ENCODE measurements at regions not wholly inside any gene's neighbourhood (a gene's known extent, or its start where the extent isn't known, plus 50 kb on each side); places are given as distances from the start of the nearest gene placed in this dataset.
"Not testable (repeated sequence)": the region's sequence is repeated elsewhere in the genome, so short reads cannot be mapped to it uniquely, and the experiment has no call there.

DNA sequence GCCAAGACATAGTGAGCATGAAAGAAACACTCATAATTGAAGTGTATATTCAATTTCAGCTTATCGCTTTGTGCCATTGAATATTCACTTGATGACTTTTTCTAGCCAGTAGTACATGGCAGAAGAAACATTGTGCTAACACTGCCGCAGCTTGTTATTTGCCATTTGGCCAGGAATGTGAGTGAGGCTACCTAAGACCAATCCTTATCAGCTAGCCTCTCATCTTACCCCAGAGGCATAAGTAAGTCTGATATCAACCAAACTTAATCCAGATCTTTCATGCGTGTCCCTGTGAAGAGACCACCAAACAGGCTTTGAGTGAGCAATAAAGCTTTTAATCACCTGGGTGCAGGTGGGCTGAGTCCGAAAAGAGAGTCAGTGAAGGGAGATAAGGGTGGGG lies 586.0 kb upstream of the MBL2 start:
- Histone ChIP-seq H3K27me3 (ENCODE audit: control insufficient read depth in 1 of 2, insufficient read depth in 2 of 2, low read length in 2 of 2) (no peaks in the 10 kb centered on the region), H3K4me3 (ENCODE audit: low read length in 2 of 2) (no peak overlapping the region), H3K9ac (ENCODE audit: low read length in 2 of 2) (no peak overlapping the region), H3K27ac (ENCODE audit: low read length) (no peak overlapping the region), H3K9me3 (ENCODE audit: control insufficient read depth in 2 of 2, low read length in 2 of 2) (no peaks in the 10 kb centered on the region), H3K4me1 (ENCODE audit: control insufficient read depth, insufficient read depth, low read length) (no peaks in the 10 kb centered on the region), H3K36me3 (ENCODE audit: control insufficient read depth in 2 of 2, insufficient read depth in 2 of 2, low read length in 2 of 2) (no peaks in the 10 kb centered on the region)

DNA sequence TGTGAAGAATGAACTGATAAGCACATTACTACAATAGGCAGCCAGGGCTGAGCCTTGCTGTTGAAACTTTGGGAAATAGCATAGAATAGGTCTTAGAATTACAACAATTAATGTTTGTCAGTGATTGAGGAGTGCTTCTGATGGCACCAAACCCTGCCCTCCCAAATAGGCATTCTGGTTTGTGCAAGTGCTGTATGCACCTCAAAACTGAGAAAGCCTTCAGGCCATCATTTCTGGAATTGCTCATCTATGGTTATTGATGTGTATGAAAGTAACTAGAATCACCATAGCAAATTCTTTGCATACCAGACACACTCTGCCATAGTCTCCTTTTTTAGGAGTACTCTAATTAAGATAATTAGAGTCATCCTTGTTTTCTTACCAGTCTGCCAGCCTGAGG lies 585.0 kb upstream of the MBL2 start:
- no peaks in the 10 kb centered on the region for H3K9me3 ChIP-seq (ENCODE audit: control insufficient read depth in 2 of 2, low read length in 2 of 2)
- H3K27me3 ChIP-seq (ENCODE audit: control insufficient read depth in 1 of 2, insufficient read depth in 2 of 2, low read length in 2 of 2): no peaks in the 10 kb centered on the region
- no peak overlapping the region for H3K27ac ChIP-seq (ENCODE audit: low read length)
- no peaks in the 10 kb centered on the region for H3K36me3 ChIP-seq (ENCODE audit: control insufficient read depth in 2 of 2, insufficient read depth in 2 of 2, low read length in 2 of 2)
- H3K4me3 ChIP-seq (ENCODE audit: low read length in 2 of 2): no peak overlapping the region
- no peaks in the 10 kb centered on the region for H3K4me1 ChIP-seq (ENCODE audit: control insufficient read depth, insufficient read depth, low read length)
- no peak overlapping the region for H3K9ac ChIP-seq (ENCODE audit: low read length in 2 of 2)

DNA sequence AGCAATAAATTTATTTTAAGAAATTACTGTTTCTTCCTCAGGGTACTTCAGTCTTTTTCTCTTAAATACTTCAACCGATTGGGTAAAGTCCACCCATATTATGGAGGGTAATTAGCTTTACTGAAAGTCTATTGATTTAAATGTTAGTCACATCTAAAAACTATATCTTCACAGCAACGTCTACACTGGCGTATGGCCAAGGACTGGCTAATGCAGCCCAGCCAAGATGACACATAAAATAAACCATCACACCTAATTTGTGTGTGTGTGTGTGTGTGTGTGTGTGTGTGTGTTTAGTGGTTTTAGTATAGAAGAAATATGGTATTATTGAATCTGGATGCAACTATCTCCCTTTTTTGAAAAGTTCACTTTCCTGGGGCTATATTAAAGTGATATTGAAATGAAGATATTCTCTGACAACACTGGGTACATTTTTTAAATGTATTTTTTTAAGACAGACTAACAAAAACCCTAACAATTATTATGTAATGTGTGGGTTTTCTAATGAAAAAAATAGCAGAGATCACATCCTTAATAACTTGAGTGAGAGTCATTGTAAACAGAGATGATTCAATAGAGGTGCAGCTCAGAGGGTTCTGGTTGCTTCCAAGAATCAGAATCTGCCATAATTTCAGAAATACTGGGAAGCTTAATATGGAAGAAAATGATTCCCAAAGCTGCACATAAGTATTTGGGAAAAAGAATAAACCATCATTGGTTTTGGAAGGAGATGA lies 584.2 kb upstream of the MBL2 start:
- Histone ChIP-seq H3K9me3 (ENCODE audit: control insufficient read depth in 2 of 2, low read length in 2 of 2) (no peaks in the 10 kb centered on the region), H3K4me3 (ENCODE audit: low read length in 2 of 2) (no peak overlapping the region), H3K27ac (ENCODE audit: low read length) (no peak overlapping the region), H3K36me3 (ENCODE audit: control insufficient read depth in 2 of 2, insufficient read depth in 2 of 2, low read length in 2 of 2) (no peaks in the 10 kb centered on the region), H3K9ac (ENCODE audit: low read length in 2 of 2) (no peak overlapping the region), H3K4me1 (ENCODE audit: control insufficient read depth, insufficient read depth, low read length) (no peaks in the 10 kb centered on the region), H3K27me3 (ENCODE audit: control insufficient read depth in 1 of 2, insufficient read depth in 2 of 2, low read length in 2 of 2) (no peaks in the 10 kb centered on the region)

DNA sequence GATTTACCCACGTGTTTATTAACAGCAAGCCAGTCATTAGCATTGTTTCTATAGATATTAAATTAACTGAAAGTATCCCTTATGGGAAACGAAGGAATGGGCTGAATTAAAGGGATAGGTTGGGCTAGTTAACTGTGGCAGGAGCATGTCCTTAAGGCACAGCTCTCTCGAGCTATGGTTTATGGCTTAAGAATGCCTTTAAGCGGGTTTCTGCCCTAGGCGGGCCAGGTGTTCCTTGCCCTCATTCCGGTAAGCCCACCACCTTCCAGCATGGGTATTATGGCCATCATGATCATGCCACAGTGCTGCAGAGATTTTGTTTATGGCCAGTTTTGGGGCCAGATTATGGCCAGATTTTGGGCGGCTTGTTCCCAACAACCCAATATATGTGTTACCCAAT lies 569.9 kb upstream of the MBL2 start:
- H3K36me3 ChIP-seq (ENCODE audit: control insufficient read depth in 2 of 2, insufficient read depth in 2 of 2, low read length in 2 of 2); H3K27me3 ChIP-seq (ENCODE audit: control insufficient read depth in 1 of 2, insufficient read depth in 2 of 2, low read length in 2 of 2); H3K4me1 ChIP-seq (ENCODE audit: control insufficient read depth, insufficient read depth, low read length); H3K4me3 ChIP-seq (ENCODE audit: low read length in 2 of 2); H3K27ac ChIP-seq (ENCODE audit: low read length); H3K9me3 ChIP-seq (ENCODE audit: control insufficient read depth in 2 of 2, low read length in 2 of 2); H3K9ac ChIP-seq (ENCODE audit: low read length in 2 of 2): not testable (repeated sequence)

DNA sequence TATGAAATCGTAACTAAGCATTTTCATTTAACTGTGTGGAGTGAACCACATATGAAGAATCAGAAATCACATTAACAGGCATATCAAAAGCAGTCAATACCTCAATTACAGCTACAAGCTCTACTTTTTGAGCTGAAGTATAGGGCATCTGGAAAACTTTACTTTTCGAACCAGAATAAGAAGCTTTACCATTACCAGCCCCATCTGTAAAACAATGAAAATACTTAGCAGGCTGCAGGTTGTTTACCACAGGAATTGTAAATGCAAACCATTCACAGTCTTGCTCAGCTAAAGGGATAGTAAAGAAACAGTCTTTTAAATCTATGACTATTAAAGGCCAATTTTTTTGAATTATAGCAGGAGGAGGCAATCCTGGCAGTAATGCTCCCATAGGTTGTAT lies 565.6 kb upstream of the MBL2 start:
- not testable (repeated sequence) for H3K9ac ChIP-seq (ENCODE audit: low read length in 2 of 2); H3K27me3 ChIP-seq (ENCODE audit: control insufficient read depth in 1 of 2, insufficient read depth in 2 of 2, low read length in 2 of 2); H3K4me3 ChIP-seq (ENCODE audit: low read length in 2 of 2); H3K9me3 ChIP-seq (ENCODE audit: control insufficient read depth in 2 of 2, low read length in 2 of 2); H3K4me1 ChIP-seq (ENCODE audit: control insufficient read depth, insufficient read depth, low read length); H3K27ac ChIP-seq (ENCODE audit: low read length); H3K36me3 ChIP-seq (ENCODE audit: control insufficient read depth in 2 of 2, insufficient read depth in 2 of 2, low read length in 2 of 2)

DNA sequence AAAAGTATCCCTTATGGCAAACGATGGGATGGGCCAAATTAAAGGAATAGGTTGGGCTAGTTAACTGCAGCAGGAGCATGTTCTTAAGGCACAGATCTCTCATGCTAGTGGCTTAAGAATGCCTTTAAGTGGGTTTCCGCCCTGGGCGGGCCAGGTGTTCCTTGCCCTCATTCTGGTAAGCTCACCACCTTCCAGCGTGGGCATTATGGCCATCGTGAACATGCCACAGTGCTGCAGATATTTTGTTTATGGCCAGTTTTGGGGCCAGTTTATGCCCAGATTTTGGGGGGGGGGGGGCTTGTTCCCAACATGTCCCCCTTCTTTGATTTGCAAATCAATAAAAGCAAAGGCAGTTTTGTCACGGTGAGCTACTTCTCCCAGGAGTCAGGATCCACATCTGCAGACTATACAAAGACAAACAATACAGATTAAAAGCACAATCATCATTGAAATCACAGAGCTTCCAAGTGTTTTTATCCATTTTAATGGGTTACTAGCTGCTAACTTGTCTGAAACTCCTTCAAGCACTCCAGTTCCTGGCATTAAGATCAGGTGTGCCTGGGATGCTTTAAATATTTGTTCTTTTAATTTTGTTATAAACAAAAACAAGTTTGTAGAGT lies 563.3 kb upstream of the MBL2 start:
- not testable (repeated sequence) for H3K4me1 ChIP-seq (ENCODE audit: control insufficient read depth, insufficient read depth, low read length); H3K27ac ChIP-seq (ENCODE audit: low read length)

DNA sequence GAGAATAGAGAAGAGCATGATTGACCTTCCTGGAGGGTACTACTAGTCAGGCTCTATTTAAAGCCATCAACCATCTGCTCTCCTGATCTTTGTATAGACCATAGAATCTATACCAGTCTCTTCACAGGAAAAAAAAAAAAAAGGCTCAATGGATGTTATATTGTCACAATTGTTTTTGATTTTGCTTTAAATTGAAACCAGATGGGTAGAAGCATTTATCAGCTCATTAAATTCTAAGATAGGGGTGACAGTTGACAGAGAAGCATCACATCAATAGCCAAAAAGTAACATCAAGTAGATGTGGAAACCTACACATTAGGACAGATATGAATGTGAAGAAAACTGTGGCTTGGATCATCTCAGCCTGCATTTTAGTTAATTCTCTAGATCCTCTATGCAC lies 558.9 kb upstream of the MBL2 start:
- H3K9ac ChIP-seq (ENCODE audit: low read length in 2 of 2): no peak overlapping the region
- H3K4me3 ChIP-seq (ENCODE audit: low read length in 2 of 2): no peak overlapping the region
- no peaks in the 10 kb centered on the region for H3K27me3 ChIP-seq (ENCODE audit: control insufficient read depth in 1 of 2, insufficient read depth in 2 of 2, low read length in 2 of 2)

More for the DNA sequence above, 563.3 kb upstream of the MBL2 start:
- not testable (repeated sequence) for H3K27me3 ChIP-seq (ENCODE audit: control insufficient read depth in 1 of 2, insufficient read depth in 2 of 2, low read length in 2 of 2); H3K4me3 ChIP-seq (ENCODE audit: low read length in 2 of 2); H3K9ac ChIP-seq (ENCODE audit: low read length in 2 of 2); H3K9me3 ChIP-seq (ENCODE audit: control insufficient read depth in 2 of 2, low read length in 2 of 2); H3K36me3 ChIP-seq (ENCODE audit: control insufficient read depth in 2 of 2, insufficient read depth in 2 of 2, low read length in 2 of 2)

DNA sequence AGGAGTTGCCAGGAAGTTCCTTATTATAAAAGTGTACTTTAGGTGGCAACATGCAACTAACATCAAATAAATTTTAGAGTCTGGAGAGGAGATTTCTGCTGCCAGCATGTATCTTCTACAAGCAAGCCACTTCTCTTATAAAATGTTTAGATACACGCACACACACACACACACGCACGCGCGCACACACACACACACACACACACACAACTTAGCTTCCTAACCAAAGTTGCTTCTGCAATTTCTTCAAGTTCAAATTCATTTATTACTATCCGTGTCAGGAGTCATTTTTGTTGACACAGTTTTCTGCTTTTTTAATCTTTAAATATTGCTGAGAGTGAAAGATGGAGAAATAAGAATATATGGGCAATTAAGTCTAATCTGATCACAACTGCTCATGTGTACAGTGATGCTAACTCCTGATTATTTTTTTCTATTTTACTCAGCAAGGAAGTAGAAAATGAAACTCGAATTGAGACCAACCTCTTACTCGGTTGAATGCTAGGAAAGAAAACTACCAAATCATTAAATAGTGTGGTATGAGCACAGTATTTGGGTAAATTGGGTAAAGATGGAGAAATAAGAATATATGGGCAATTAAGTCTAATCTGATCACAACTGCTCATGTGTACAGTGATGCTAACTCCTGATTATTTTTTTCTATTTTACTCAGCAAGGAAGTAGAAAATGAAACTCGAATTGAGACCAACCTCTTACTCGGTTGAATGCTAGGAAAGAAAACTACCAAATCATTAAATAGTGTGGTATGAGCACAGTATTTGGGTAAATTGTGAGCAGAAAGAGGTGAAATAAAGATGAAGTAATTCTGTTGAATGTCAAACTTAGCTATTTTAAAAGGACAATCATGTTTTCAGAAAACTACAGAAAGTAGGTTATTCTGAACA lies 554.1 kb upstream of the MBL2 start:
- not testable (repeated sequence) for H3K4me1 ChIP-seq (ENCODE audit: control insufficient read depth, insufficient read depth, low read length); H3K27ac ChIP-seq (ENCODE audit: low read length); H3K36me3 ChIP-seq (ENCODE audit: control insufficient read depth in 2 of 2, insufficient read depth in 2 of 2, low read length in 2 of 2); H3K4me3 ChIP-seq (ENCODE audit: low read length in 2 of 2); H3K27me3 ChIP-seq (ENCODE audit: control insufficient read depth in 1 of 2, insufficient read depth in 2 of 2, low read length in 2 of 2); H3K9ac ChIP-seq (ENCODE audit: low read length in 2 of 2); H3K9me3 ChIP-seq (ENCODE audit: control insufficient read depth in 2 of 2, low read length in 2 of 2)

More for the DNA sequence above, 558.9 kb upstream of the MBL2 start:
- Histone ChIP-seq H3K27ac (ENCODE audit: low read length) (no peak overlapping the region), H3K36me3 (ENCODE audit: control insufficient read depth in 2 of 2, insufficient read depth in 2 of 2, low read length in 2 of 2) (no peaks in the 10 kb centered on the region), H3K9me3 (ENCODE audit: control insufficient read depth in 2 of 2, low read length in 2 of 2) (no peaks in the 10 kb centered on the region), H3K4me1 (ENCODE audit: control insufficient read depth, insufficient read depth, low read length) (no peaks in the 10 kb centered on the region)

DNA sequence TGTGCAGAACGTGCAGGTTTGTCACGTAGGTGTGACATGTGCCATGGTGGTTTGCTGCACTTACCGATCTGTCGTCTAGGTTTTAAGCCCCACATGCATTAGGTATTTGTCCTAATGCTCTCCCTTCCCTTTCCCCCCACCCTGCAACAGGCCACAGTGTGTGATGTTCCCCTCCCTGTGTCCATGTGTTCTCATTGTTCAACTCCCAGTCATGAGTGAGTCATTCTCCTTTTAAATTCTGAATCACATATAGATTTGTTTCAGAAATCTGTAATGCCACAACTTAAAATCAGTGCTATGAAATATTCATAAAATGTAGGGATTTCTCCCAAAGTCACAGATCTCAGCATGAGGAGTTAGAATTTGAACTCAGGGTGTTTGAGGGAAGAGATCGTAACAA lies 552.5 kb upstream of the MBL2 start:
- Histone ChIP-seq H3K36me3 (ENCODE audit: control insufficient read depth in 2 of 2, insufficient read depth in 2 of 2, low read length in 2 of 2) (no peaks in the 10 kb centered on the region), H3K27ac (ENCODE audit: low read length) (no peak overlapping the region), H3K9me3 (ENCODE audit: control insufficient read depth in 2 of 2, low read length in 2 of 2) (no peaks in the 10 kb centered on the region), H3K4me1 (ENCODE audit: control insufficient read depth, insufficient read depth, low read length) (no peaks in the 10 kb centered on the region), H3K4me3 (ENCODE audit: low read length in 2 of 2) (no peak overlapping the region), H3K27me3 (ENCODE audit: control insufficient read depth in 1 of 2, insufficient read depth in 2 of 2, low read length in 2 of 2) (no peaks in the 10 kb centered on the region), H3K9ac (ENCODE audit: low read length in 2 of 2) (no peak overlapping the region)

DNA sequence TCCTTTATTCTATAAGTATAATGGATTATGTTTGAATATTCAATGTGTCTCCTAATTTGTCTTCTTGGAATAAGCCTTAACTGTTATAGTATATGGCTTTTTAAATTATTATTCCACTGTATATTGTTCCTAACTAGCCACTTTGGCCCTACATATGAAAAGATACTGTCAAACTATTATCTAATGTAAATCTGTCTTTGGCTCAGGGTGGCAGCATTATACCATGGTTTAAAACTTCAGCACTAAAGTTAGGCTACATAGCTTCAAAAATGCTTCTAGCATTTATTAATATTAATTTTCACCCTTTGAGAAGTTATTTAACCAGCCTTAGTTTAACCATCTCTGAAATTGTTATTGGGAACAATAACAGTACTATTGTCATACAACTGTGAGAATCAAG lies 543.1 kb upstream of the MBL2 start:
- H3K27ac ChIP-seq (ENCODE audit: low read length): no peak overlapping the region
- H3K27me3 ChIP-seq (ENCODE audit: control insufficient read depth in 1 of 2, insufficient read depth in 2 of 2, low read length in 2 of 2): no peaks in the 10 kb centered on the region
- H3K36me3 ChIP-seq (ENCODE audit: control insufficient read depth in 2 of 2, insufficient read depth in 2 of 2, low read length in 2 of 2): no peaks in the 10 kb centered on the region
- no peaks in the 10 kb centered on the region for H3K9me3 ChIP-seq (ENCODE audit: control insufficient read depth in 2 of 2, low read length in 2 of 2)
- H3K9ac ChIP-seq (ENCODE audit: low read length in 2 of 2): no peak overlapping the region
- H3K4me1 ChIP-seq (ENCODE audit: control insufficient read depth, insufficient read depth, low read length): no peaks in the 10 kb centered on the region
- H3K4me3 ChIP-seq (ENCODE audit: low read length in 2 of 2): no peak overlapping the region

DNA sequence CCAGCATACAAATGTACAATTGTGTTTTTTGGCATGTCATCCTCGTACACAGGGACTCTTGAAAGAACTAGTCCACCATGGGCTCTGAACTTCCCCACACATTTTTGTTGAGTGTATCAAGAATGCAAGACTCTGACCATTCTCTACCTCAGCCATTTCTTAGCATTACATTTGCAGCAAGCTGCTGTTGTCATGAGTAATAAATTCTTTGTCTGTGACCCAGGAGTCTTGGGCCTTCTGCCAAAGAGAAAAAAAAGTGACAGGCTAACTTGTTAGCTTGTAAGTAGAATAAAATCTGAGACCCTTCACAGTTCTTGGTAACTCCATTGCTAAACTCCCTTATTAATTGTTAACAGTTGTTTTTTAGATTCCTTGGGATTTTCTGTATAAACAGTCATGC lies 542.3 kb upstream of the MBL2 start:
- H3K27ac ChIP-seq (ENCODE audit: low read length): no peak overlapping the region
- H3K9ac ChIP-seq (ENCODE audit: low read length in 2 of 2): no peak overlapping the region
- H3K27me3 ChIP-seq (ENCODE audit: control insufficient read depth in 1 of 2, insufficient read depth in 2 of 2, low read length in 2 of 2): no peaks in the 10 kb centered on the region
- no peak overlapping the region for H3K4me3 ChIP-seq (ENCODE audit: low read length in 2 of 2)
- no peaks in the 10 kb centered on the region for H3K9me3 ChIP-seq (ENCODE audit: control insufficient read depth in 2 of 2, low read length in 2 of 2)
- H3K4me1 ChIP-seq (ENCODE audit: control insufficient read depth, insufficient read depth, low read length): no peaks in the 10 kb centered on the region
- no peaks in the 10 kb centered on the region for H3K36me3 ChIP-seq (ENCODE audit: control insufficient read depth in 2 of 2, insufficient read depth in 2 of 2, low read length in 2 of 2)

Data from stomach smooth muscle (tissue), 2 donors.